ENCODE measurements at regions not wholly inside any gene's neighbourhood (a gene's known extent, or its start where the extent isn't known, plus 50 kb on each side); places are given as distances from the start of the nearest gene placed in this dataset.

DNA sequence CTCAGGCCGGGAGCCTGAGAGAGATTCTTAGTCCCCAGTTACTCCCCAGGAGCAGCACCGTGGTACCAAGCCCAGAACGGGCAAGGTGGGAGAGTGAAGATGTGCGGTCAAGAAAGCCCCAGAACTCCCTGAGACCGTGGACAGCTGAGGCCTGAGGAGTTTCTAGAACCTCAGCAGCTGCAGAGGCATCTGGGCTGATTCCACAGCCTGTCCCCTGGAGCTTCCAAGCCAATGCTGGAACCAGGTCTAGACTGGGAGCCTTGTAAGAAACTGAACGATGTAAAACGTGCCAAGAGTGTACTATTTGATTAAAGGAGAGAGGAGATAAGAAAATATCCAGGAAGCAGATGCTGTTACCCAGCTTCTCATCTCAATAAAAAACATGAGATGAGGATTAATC lies 366.3 kb downstream of the TNS3 start:
- TF ChIP-seq POLR2A (IDR thresholded peaks at IDR 0.05) (no peak), CTCF (IDR thresholded peaks at IDR 0.05) (no peak), EP300 (IDR thresholded peaks at IDR 0.05) (no peak)
- 84 to 85% methylated on average over 5 to 7 of the region's 7 CpGs for WGBS, 2 donors
- Histone ChIP-seq H3K9me3 (peaks cover 0 to 1% (median 0%) of the 10 kb centered on the region in 4 donors), H3K27me3 (no peaks in the 10 kb centered on the region), H3K4me1 (no peaks in the 10 kb centered on the region), H3K4me3 (no peak overlapping the region), H3K27ac (no peak overlapping the region), H3K36me3 (no peaks in the 10 kb centered on the region)
- DNase-seq (ENCODE audit: low spot score in 2 of 2): no peak

DNA sequence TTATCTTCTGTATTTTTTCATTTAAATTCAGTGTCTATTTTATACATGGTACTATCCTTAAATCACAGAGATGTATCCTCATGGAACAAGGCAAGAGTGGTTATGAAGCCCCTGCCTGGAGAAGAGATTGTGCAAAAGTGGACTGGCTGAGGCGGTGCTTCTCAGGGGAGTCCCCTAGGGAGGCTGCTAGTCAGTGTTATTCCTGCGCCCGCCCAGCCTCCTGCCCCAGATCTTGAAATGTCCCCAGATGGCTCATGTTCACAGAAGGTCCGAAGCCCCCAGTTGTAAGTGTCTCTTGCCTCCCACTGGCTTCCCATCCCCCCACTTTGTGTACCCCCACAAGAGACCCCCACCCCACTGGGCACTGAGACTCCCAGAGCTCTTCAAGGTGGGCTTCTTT lies 366.9 kb downstream of the TNS3 start:
- no peak overlapping the region for H3K27ac ChIP-seq
- 71 to 95% methylated on average over 4 of the region's 4 CpGs for WGBS, 2 donors
- no peaks in the 10 kb centered on the region for H3K27me3 ChIP-seq
- no peak overlapping the region for H3K4me3 ChIP-seq
- no peak for DNase-seq (ENCODE audit: low spot score in 2 of 2)
- no peaks in the 10 kb centered on the region for H3K4me1 ChIP-seq
- peaks cover 0 to 5% (median 0%) of the 10 kb centered on the region in 4 donors for H3K9me3 ChIP-seq
- TF ChIP-seq EP300 (IDR thresholded peaks at IDR 0.05): no peak
- no peak for TF ChIP-seq POLR2A (IDR thresholded peaks at IDR 0.05)
- TF ChIP-seq CTCF (IDR thresholded peaks at IDR 0.05): no peak
- no peaks in the 10 kb centered on the region for H3K36me3 ChIP-seq

DNA sequence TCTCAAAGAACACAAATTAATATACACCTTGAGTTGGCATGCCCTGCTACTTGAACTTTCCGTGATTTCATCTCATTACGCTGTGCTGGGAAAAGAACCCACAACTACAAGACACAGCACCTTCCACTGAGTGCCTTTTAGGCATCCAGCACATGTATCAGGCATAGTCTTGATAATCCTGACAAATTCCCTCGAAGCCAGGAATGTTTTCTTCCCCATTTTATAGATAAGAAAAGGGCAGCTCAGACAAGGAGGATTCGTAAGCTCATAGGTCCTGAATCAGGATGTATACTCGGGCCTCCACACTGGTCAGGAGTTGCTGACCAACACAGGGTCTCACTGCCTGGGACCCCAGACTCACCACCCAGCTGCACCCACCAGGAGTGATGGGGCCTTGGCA lies 368.6 kb downstream of the TNS3 start:
- 95% methylated on average over 5 of the region's 5 CpGs for WGBS, 2 donors
- H3K27ac ChIP-seq: no peak overlapping the region

GRCh38 chr7:47211519-47211973 lies 370.4 kb downstream of the TNS3 start:
- DNase-seq (ENCODE audit: low spot score in 2 of 2): no peak
- Histone ChIP-seq H3K36me3 (no peaks in the 10 kb centered on the region), H3K4me3 (no peak overlapping the region), H3K27ac (no peak overlapping the region), H3K9me3 (peaks cover 0 to 5% (median 0%) of the 10 kb centered on the region in 4 donors), H3K27me3 (no peaks in the 10 kb centered on the region), H3K4me1 (no peaks in the 10 kb centered on the region)
- 50 to 57% methylated on average over 5 of the region's 5 CpGs for WGBS, 2 donors
- no peak for TF ChIP-seq POLR2A (IDR thresholded peaks at IDR 0.05)
- no peak for TF ChIP-seq CTCF (IDR thresholded peaks at IDR 0.05)
- TF ChIP-seq EP300 (IDR thresholded peaks at IDR 0.05): no peak

More for the DNA sequence above, 368.6 kb downstream of the TNS3 start:
- no peaks in the 10 kb centered on the region for H3K36me3 ChIP-seq
- TF ChIP-seq POLR2A (IDR thresholded peaks at IDR 0.05) (no peak), CTCF (IDR thresholded peaks at IDR 0.05) (no peak), EP300 (IDR thresholded peaks at IDR 0.05) (no peak)
- no peaks in the 10 kb centered on the region for H3K27me3 ChIP-seq
- H3K4me3 ChIP-seq: no peak overlapping the region
- H3K4me1 ChIP-seq: no peaks in the 10 kb centered on the region
- H3K9me3 ChIP-seq: peaks cover 0 to 5% (median 0%) of the 10 kb centered on the region in 4 donors
- no peak for DNase-seq (ENCODE audit: low spot score in 2 of 2)

DNA sequence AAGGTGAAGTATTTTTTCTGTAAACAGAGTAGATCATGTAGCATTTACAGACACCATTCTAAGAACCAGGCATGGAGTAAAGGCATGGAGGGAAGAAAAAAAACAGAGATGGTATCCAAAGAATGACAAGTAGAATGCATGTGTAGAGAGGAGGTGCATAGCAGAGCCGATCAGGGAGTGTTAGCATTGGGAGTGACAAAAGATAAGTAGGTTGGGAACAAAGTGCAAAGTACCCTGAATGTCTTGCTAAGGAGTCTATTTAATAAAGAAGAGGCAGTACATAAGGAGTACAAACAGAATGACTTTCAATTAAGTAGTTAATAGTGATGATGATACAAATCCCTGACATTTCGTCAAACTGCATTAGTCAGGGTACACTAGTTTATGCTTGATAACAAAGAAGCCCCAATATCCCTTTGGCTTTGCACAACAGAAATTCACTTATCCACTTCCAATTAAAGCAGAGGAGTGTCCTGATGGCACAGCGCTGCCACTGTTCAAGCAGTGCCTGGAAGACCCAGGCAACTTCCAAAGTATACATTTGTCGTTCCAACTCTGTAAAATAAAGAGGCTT lies 371.5 kb downstream of the TNS3 start:
- Histone ChIP-seq H3K36me3 (no peaks in the 10 kb centered on the region), H3K4me3 (no peak overlapping the region), H3K4me1 (no peaks in the 10 kb centered on the region), H3K27me3 (no peaks in the 10 kb centered on the region), H3K9me3 (peaks cover 0 to 5% (median 0%) of the 10 kb centered on the region in 4 donors), H3K27ac (no peak overlapping the region)
- TF ChIP-seq CTCF (IDR thresholded peaks at IDR 0.05) (no peak), POLR2A (IDR thresholded peaks at IDR 0.05) (no peak), EP300 (IDR thresholded peaks at IDR 0.05) (no peak)
- DNase-seq (ENCODE audit: low spot score in 2 of 2): no peak
- WGBS, 2 donors: 45 to 88% methylated on average over 4 of the region's 4 CpGs
